GM12874 (cell line): ENCODE measurements at regions not wholly inside any gene's neighbourhood (a gene's known extent, or its start where the extent isn't known, plus 50 kb on each side); places are given as distances from the start of the nearest gene placed in this dataset.

Experiments used
- TF ChIP-seq, protein P1 (sequence below): IDR thresholded peaks from 2 replicates; pipeline ENCODE4 v1.5.1; 2011; ENCODE audit warnings: low read depth, mild to moderate bottlenecking, control low read depth, low read length, moderate library complexity; ENCODE audit not compliant: insufficient read depth

DNA sequence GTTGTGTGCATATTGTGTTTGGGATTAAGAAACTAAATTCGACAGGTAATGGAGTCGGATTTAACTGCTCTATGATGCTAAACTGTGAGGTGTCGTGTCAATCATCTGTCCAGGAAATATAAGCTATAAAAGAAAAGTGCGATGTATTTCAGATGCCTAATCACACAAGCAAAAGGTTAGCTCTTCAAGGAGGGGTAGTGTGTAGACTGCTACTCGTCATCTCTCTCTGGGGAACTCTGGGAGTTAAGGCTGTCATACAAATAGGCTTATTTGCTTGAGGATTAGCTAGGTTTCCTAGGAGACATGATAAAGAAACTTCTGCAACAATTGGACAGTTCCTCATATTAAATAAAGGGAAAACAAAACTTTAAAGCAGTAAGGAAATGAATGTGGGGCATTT lies 462.1 kb downstream of the OLFM4 start:
- TF ChIP-seq, protein P1, sequence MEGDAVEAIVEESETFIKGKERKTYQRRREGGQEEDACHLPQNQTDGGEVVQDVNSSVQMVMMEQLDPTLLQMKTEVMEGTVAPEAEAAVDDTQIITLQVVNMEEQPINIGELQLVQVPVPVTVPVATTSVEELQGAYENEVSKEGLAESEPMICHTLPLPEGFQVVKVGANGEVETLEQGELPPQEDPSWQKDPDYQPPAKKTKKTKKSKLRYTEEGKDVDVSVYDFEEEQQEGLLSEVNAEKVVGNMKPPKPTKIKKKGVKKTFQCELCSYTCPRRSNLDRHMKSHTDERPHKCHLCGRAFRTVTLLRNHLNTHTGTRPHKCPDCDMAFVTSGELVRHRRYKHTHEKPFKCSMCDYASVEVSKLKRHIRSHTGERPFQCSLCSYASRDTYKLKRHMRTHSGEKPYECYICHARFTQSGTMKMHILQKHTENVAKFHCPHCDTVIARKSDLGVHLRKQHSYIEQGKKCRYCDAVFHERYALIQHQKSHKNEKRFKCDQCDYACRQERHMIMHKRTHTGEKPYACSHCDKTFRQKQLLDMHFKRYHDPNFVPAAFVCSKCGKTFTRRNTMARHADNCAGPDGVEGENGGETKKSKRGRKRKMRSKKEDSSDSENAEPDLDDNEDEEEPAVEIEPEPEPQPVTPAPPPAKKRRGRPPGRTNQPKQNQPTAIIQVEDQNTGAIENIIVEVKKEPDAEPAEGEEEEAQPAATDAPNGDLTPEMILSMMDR: no peak

DNA sequence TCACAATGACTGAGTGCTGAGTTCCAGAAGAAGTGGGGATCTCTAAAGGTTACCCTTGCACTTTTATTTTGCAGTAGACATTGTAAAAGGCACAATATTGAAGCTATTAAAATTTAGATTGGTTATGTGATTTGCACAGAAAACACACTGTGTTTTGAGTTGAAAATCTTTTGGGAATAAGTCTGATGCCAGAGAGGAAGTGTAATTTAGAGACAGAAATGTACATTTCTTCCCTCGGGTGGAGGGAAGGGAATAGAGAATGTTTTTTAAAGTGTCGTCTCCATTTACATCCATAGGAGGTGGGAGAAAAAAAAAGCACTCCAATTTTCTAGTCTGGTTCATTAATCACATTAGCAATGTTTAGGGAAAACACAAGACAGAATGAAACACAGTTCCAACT lies 465.8 kb downstream of the OLFM4 start:
- TF ChIP-seq, protein P1: no peak

- TF ChIP-seq, protein P1: no peak
Observed at GRCh38 chr13:53499576-53500133, 471.0 kb downstream of the OLFM4 start.

- TF ChIP-seq, protein P1: no peak
Observed at GRCh38 chr13:53501387-53501786, 472.8 kb downstream of the OLFM4 start.

GRCh38 chr13:53507741-53508140 lies 479.1 kb downstream of the OLFM4 start:
- TF ChIP-seq, protein P1: no peak

- TF ChIP-seq, protein P1: no peak
Observed at GRCh38 chr13:53512635-53513034, 484.0 kb downstream of the OLFM4 start.

DNA sequence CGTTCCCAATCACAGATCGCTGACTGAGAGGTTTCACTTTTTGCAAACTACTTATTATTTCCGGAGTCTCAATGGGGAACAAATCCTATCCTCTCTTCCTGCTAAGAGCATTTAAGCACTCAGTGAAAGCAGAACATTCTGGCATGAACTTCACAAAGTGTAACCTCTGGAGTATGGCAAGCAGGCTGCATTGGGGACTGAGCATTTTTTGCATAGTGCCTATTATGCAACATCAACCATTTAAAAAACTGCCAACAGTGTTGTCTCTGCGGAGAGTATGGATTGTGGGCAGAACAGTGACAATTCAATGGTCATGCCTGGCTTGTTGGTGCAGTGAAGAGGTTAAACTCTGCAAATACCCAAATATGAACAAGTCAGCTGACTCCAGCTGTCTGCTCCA lies 484.6 kb downstream of the OLFM4 start:
- TF ChIP-seq, protein P1: no peak
